ENCODE measurements at regions not wholly inside any gene's neighbourhood (a gene's known extent, or its start where the extent isn't known, plus 50 kb on each side); places are given as distances from the start of the nearest gene placed in this dataset.

DNA sequence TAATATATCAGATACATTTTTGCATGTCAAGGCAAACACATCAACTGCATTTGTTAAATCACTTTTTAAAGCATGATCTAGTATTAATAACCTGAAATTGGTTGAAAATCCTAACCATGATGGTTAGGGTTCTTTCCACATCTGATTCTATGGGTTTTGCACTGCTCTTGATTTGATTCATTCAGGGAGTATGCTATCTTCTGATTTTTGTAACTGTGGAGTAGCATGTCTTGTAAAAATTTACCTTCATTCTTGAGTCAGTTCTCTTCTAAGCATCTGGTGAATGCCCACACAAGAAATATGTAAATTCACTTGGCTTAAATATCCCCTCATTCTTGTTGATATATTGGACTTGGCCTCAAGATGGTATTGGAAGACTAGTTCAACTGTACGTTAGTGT is 178.7 kb downstream of the KLF6 start:
- no peaks in the 10 kb centered on the region for H3K36me3 ChIP-seq
- TF ChIP-seq, protein P1, sequence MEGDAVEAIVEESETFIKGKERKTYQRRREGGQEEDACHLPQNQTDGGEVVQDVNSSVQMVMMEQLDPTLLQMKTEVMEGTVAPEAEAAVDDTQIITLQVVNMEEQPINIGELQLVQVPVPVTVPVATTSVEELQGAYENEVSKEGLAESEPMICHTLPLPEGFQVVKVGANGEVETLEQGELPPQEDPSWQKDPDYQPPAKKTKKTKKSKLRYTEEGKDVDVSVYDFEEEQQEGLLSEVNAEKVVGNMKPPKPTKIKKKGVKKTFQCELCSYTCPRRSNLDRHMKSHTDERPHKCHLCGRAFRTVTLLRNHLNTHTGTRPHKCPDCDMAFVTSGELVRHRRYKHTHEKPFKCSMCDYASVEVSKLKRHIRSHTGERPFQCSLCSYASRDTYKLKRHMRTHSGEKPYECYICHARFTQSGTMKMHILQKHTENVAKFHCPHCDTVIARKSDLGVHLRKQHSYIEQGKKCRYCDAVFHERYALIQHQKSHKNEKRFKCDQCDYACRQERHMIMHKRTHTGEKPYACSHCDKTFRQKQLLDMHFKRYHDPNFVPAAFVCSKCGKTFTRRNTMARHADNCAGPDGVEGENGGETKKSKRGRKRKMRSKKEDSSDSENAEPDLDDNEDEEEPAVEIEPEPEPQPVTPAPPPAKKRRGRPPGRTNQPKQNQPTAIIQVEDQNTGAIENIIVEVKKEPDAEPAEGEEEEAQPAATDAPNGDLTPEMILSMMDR (IDR thresholded peaks at IDR 0.05): no peak
- no peak overlapping the region for H3K27ac ChIP-seq
- no peak for DNase-seq
- no peak overlapping the region for H3K9ac ChIP-seq (ENCODE audit: low read depth in 2 of 2, low read length in 2 of 2)
- H3K4me3 ChIP-seq: no peak overlapping the region
- H3K9me3 ChIP-seq: no peaks in the 10 kb centered on the region
- H3K27me3 ChIP-seq: no peaks in the 10 kb centered on the region
- intact Hi-C loops (cut with DNase I): no loop called here
- no peaks in the 10 kb centered on the region for H3K4me1 ChIP-seq

DNA sequence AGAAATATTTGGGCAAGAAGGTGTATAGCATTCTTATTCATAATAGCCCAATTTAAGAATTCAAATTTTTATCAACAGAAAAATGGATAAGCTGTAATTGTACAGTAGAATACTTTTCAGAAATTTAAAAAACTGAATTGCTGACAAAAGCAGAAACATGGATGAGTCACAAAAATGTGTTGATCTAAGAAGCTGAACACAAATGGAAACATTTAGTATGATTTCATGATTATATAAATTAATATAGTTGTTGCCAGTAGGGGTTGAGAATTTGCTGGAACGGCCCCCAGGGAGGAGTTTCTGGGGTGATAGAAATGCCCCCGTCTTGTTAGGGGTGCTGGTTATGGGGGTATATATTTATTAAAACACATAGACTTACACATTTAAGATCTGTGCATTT is 179.1 kb downstream of the KLF6 start:
- Histone ChIP-seq H3K9me3 (no peaks in the 10 kb centered on the region), H3K4me3 (no peak overlapping the region), H3K4me1 (no peaks in the 10 kb centered on the region), H3K9ac (ENCODE audit: low read depth in 2 of 2, low read length in 2 of 2) (no peak overlapping the region), H3K36me3 (no peaks in the 10 kb centered on the region), H3K27me3 (no peaks in the 10 kb centered on the region), H3K27ac (no peak overlapping the region)
- intact Hi-C loops (cut with DNase I): no loop called here
- DNase-seq: no peak
- TF ChIP-seq, protein P1 (IDR thresholded peaks at IDR 0.05): no peak

DNA sequence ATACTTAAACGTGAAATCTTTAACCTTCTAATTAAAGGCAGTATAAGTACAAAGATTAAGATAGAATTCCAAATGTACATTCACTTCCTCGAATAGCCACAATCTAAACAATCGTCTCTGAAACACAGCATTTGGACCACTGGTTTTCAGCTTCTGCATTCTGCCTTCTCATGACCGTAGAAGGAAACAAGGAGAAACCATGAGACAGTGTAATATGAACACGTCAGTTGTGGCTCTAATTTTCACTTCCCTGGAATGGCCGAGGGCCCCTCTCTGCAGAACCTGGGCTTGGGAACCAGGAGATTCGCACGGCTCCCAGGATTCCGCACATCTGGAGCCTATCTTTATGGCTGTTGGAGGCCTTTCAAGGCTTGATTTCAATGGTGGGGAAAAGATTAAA is 189.3 kb downstream of the KLF6 start:
- H3K27ac ChIP-seq: no peak overlapping the region
- H3K36me3 ChIP-seq: no peaks in the 10 kb centered on the region
- no peaks in the 10 kb centered on the region for H3K9me3 ChIP-seq
- no peaks in the 10 kb centered on the region for H3K4me1 ChIP-seq
- DNase-seq: no peak
- no peak overlapping the region for H3K4me3 ChIP-seq
- TF ChIP-seq, protein P1 (IDR thresholded peaks at IDR 0.05): no peak
- intact Hi-C loops (cut with DNase I): no loop called here
- H3K27me3 ChIP-seq: no peaks in the 10 kb centered on the region
- H3K9ac ChIP-seq (ENCODE audit: low read depth in 2 of 2, low read length in 2 of 2): no peak overlapping the region

DNA sequence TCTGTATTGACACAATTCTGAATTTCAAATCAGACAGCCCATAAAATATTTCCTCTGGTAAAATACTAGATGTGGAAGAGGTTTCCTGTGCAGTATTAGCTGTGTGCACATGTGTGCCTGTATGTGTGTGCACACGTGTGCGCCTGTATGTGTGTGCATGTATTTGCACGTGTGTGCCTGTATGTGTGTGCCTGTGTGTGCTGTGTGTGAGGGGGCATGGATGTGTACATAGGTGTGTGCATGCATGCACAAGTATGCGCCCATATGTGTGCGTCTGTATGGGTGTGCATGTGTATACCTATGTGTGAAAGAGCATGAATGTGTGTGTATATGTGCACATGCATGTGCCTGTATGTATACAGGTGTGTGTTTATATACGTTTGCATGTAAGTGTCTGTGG is 191.4 kb downstream of the KLF6 start:
- Histone ChIP-seq H3K9me3 (no peaks in the 10 kb centered on the region), H3K27ac (no peak overlapping the region), H3K9ac (ENCODE audit: low read depth in 2 of 2, low read length in 2 of 2) (no peak overlapping the region), H3K36me3 (no peaks in the 10 kb centered on the region), H3K4me3 (no peak overlapping the region), H3K27me3 (no peaks in the 10 kb centered on the region), H3K4me1 (no peaks in the 10 kb centered on the region)
- no peak for DNase-seq
- TF ChIP-seq, protein P1 (IDR thresholded peaks at IDR 0.05): no peak
- intact Hi-C loops (cut with DNase I): no loop called here

DNA sequence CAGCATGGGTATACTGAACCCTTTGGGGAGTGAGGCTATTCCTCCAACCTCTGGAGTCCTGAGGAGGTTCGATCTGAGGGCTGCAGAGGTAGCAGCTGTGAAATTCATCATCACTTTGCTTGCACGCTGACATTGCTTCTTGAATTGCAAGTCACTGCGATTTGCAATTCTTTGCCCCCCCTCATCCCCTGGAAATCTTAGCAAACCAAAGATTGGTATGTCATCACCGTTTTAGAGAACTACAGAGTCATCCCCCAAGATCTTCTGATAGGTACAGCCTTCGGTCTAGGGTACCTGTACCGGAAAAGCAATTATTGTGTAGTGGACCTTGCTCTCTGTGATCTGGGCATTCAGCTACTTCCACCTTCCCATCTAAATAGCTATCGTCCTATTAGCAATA is 192.6 kb downstream of the KLF6 start:
- intact Hi-C loops (cut with DNase I): no loop called here
- Histone ChIP-seq H3K27ac (no peak overlapping the region), H3K4me3 (no peak overlapping the region), H3K9me3 (no peaks in the 10 kb centered on the region), H3K9ac (ENCODE audit: low read depth in 2 of 2, low read length in 2 of 2) (no peak overlapping the region), H3K4me1 (no peaks in the 10 kb centered on the region), H3K27me3 (no peaks in the 10 kb centered on the region), H3K36me3 (no peaks in the 10 kb centered on the region)
- no peak for DNase-seq
- TF ChIP-seq, protein P1 (IDR thresholded peaks at IDR 0.05): no peak

DNA sequence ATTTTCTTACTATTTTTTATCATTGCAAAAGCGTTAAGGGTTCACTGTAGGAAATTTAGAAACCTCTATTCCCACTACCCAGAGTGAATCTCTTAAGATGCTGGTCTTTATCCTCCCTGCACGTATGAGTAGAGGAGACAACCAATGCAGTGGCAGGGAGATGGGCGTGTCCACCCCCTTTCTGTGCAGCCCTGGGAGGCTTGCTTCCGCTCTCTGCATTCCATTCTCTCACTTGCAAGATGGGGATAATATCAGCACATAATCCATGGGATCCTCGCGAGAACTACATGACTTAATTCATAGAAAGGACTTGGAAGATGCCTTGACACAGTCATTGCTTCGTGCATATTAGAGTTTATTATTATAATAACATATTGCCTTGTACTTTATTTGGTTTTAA is 196.2 kb downstream of the KLF6 start:
- H3K4me3 ChIP-seq: no peak overlapping the region
- no peak overlapping the region for H3K27ac ChIP-seq
- intact Hi-C loops (cut with DNase I): no loop called here
- H3K4me1 ChIP-seq: no peaks in the 10 kb centered on the region
- H3K27me3 ChIP-seq: no peaks in the 10 kb centered on the region
- no peaks in the 10 kb centered on the region for H3K36me3 ChIP-seq
- no peak for DNase-seq
- no peak overlapping the region for H3K9ac ChIP-seq (ENCODE audit: low read depth in 2 of 2, low read length in 2 of 2)
- TF ChIP-seq, protein P1 (IDR thresholded peaks at IDR 0.05): no peak
- no peaks in the 10 kb centered on the region for H3K9me3 ChIP-seq
